Omental fat pad (tissue), 3 donors: ENCODE measurements at regions not wholly inside any gene's neighbourhood (a gene's known extent, or its start where the extent isn't known, plus 50 kb on each side); places are given as distances from the start of the nearest gene placed in this dataset.

Source experiments
- ATAC-seq: fragments of 150-250 bp; one replicate; pipeline ENCODE4 v1.9.1; 2016; ENCODE audit warnings: mild to moderate bottlenecking, moderate library complexity; ENCODE audit not compliant: low FRiP score
- DNase-seq: peaks from one replicate; pipeline ENCODE4 v3.0.0-alpha.2; 2019; ENCODE audit warnings: low spot score
- CTCF ChIP-seq, 3 donors: fragments of 450-650 bp; IDR thresholded peaks; one replicate each; pipeline ENCODE4 v1.5.1; 2016 to 2017; ENCODE audit warnings: antibody characterized with exemption in 3 of 3, mild to moderate bottlenecking in 3 of 3, moderate library complexity in 2 of 3

GRCh38 chr13:73171271-73171682 lies 112.5 kb downstream of the KLF5 start:
- no peak for ATAC-seq
- TF ChIP-seq CTCF (IDR thresholded peaks at IDR 0.05) = no peak

GRCh38 chr13:73169971-73170370 lies 111.2 kb downstream of the KLF5 start:
- no peak for ATAC-seq
- no peak for TF ChIP-seq CTCF (IDR thresholded peaks at IDR 0.05)
- no peak for DNase-seq

More at GRCh38 chr13:73171271-73171682, 112.5 kb downstream of the KLF5 start:
- no peak for DNase-seq

GRCh38 chr13:73168953-73169401 lies 110.2 kb downstream of the KLF5 start:
- no peak for ATAC-seq
- DNase-seq = no peak
- TF ChIP-seq CTCF (IDR thresholded peaks at IDR 0.05) = no peak

- DNase-seq (no peak), ATAC-seq (no peak)
- no peak for TF ChIP-seq CTCF (IDR thresholded peaks at IDR 0.05)
Observed at GRCh38 chr13:73168226-73168952, 109.6 kb downstream of the KLF5 start.

- DNase-seq (no peak), ATAC-seq (no peak)
- TF ChIP-seq CTCF (IDR thresholded peaks at IDR 0.05) = no peak
Observed at GRCh38 chr13:73167028-73167820, 108.4 kb downstream of the KLF5 start.

- ATAC-seq (no peak), DNase-seq (no peak)
- TF ChIP-seq CTCF (IDR thresholded peaks at IDR 0.05) = no peak
Observed at GRCh38 chr13:73166204-73166603, 107.4 kb downstream of the KLF5 start.
